ENCODE measurements at regions not wholly inside any gene's neighbourhood (a gene's known extent, or its start where the extent isn't known, plus 50 kb on each side); places are given as distances from the start of the nearest gene placed in this dataset.

DNA sequence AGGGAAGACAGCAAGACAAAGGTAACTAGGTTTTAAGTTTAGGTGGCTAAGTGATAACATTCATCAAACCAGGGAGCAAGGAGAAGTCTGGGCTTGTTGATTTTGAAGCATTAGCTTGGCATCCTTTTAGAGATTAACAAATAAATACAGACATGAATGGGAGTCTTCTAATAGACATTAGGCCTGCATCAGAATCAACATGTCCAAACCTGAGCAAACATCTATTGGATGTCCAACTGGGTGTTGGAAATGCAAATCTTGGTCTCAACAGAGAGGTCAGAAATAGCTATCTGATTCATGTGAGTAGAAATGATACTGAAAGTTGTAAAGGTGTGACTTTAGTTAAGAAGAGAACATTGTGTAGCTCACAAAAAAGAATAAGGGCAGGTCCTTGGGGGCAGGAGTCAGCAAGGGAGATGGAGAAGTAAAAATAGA is 85.5 kb upstream of the RND3 start:
- no peak for DNase-seq

DNA sequence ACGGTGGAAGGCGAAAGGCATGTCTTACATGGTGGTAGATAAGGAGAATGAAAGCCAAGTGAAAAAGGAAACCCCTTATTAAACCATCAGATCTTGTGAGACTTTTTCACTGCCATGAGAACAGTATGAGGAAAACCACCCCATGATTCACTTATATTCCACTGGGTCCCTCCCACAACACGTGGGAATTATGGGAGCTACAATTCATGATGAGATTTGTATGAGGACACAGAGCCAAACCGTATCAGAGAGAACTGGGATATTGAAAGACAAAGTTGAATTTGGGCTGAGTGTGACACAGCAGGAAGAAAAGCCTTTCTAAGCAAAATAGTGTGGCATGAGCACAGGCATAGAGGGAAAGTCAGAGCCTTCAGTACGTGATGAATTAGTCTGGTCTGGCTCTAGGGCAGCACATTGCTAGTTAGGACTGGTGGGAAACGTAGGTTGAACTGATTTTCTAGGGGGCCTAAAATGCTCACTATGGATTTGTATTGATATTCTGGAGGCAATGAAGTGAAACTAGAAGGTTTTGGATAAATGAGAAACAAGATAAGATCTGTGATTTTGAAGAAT is 84.8 kb upstream of the RND3 start:
- no peak for DNase-seq

DNA sequence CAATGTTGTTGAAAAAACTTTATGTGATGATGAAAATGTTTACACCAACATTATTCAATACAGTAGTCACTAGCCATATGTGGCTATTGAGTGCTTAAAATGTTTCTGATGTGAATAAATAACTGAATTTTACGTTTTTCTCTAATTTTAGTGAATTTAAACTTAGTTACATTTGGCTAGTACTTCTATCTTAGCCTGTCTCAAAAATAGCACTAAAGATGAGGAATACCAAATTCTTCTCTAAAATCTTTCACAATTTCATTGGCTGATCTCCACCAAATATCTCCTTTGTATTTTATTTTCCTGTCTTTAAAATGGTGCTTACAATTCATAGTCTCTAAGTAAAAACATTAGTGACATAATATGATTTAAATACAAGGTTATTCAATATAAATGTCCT is 83.7 kb upstream of the RND3 start:
- DNase-seq, result no peak

DNA sequence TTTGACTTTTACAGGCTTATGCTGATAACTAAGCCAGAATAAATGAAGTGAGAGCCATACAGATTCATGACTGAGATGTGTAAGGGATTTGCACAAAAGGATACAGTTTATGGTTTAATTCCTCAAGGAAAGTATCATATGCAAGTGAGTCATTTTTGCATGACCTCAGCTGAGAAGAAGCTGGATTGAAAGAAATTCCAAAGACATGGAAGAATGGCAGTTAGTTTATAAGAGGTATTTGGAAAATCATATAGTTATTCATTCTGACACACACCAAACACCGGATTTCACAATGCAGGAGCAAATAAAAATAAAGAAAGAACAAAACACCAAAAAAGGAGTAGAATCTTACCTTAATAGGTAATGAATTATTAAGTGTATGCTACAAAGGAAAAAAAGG is 83.2 kb upstream of the RND3 start:
- DNase-seq, result no peak

DNA sequence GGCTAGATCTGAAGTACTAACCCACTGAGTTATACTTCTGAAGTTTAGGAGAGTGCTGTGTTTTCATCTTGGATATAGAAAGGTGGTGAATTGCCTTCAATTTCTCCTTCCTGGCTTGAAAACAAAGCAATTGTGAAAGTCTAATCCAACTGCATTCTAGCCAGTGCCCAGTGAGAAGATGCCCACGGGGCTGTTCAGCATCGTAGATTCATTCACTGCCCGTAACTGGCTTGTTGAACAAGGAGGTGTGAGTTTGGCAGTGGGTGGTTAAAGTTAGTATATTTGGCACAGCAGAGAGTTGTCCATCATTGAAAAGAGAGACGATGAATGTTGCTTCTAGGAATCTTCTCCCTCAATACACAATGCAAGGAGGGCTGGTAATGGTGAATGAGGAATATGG is 82.3 kb upstream of the RND3 start:
- DNase-seq, result no peak

DNA sequence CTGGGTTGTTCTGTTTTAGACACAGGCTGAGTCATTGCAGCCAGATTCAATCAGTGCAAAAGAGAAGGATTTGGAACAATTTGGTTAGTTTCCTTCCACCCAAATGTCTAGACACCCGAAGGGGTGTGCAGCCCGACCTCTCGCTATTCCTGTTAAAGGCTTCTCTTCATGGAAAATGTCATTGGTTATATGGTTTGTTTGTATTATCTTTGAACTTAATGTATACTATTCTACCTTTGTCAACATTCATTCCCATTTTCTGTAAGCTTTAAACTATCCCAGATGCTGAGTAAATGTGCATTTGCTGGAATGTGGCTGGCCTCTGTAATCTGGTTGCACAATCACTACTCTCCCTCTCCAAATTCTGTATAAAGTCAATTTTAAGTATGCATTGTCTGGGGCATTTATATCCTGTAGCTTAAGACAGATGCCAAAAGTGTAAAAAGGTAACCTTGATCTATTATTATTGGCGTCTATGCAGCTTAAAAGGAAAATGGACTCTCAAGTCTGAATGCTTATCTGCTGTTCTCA is 80.4 kb upstream of the RND3 start:
- DNase-seq, result no peak

DNA sequence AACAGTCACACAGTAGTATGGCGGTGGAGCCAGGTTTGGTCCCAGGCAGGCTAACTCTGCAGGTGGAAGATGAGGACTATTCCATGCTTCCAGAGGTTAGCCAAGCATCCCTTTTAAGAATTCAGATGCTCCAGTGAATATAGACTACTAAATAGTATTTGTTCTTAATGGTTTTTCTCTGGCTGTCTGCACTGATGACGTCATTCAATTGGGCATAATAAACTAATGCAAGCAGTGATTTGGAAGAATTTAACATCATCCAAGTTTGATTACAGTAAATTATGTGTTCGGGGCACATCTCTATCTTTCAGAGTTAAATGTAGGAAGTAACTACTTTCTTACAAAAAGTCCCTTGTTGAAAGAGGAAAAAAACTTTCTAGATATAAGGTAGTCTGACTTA is 78.8 kb upstream of the RND3 start:
- DNase-seq, result no peak

DNA sequence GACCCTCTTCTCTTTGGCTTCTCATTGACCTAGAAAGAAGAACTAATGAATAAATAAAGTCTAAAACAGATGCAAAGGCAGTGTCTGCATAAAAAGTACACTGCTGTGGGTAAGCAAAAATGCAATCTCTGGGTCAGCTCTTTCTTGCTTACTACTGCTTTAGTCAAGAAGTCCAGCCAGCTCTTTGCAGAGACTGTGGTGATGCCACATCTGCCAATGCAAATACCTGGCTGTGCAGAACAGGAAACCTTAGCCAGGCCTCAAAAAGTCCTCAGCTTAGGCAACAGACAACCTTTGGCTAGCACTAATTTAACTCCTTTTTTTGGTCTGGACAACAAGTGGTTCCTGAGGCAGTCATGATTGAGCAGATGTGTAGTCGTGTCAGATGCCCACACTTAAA is 73.6 kb upstream of the RND3 start:
- DNase-seq, result no peak

DNA sequence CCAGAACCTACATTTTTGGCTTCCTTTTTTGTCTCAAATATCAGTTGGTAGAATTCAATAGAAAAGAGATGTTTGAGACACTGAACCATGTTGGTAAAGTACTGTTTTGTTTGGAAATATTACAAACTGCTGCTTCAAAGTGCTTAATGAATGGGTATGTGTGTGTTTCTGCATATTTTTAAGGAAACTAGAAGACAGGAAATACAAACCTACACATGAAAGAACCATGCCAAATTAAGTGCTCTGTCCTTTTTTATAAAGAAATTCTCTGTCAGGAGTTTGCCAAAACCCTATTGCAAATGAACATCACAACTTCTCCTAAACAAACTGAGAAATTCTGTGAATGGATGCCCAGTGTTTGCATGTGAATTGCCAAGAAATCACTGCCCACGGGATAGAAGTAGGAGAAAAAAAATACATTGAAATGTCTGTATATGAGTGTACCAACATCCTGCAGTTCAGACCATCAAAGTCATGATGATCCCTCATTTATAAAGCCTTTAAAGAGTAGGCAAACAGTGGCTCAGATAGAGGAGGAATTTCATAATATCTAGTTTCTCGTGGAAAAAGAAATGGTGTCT is 69.6 kb upstream of the RND3 start:
- DNase-seq, result no peak

DNA sequence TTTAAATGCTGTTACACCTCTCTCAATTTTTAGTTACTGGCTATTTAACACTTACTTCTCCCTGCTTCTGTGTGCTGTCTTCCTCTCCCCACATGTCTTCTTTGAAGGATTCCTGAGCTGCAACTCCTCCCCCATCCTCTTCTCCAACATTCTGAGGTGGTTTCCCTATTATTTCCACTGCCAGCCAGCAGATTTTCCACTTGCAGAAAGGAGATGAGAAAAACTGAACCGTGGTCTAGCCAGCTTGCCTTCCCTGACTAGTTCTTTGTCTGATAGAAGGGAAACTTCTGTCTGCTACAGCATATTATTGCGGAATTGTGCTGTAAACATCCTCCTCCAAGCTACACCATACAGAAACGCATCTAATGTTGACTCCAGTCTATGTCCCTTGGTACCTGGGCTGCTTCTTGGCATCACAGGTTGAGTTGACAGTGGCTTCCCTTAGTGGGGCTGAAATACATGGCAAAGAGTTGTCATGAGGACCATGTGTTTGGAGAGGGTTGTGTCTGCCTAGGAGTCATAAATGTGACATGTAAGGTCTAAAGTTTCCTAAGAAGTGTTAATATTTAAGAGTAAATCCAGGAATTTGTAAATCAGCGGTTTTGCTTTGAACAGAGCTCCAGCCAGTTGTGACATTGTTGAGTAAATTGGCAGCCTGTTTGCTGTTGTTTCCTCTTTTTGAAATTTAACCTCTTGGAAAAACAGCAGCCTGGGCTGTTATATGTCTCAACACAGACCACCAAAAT is 68.3 kb upstream of the RND3 start:
- DNase-seq, result no peak

DNA sequence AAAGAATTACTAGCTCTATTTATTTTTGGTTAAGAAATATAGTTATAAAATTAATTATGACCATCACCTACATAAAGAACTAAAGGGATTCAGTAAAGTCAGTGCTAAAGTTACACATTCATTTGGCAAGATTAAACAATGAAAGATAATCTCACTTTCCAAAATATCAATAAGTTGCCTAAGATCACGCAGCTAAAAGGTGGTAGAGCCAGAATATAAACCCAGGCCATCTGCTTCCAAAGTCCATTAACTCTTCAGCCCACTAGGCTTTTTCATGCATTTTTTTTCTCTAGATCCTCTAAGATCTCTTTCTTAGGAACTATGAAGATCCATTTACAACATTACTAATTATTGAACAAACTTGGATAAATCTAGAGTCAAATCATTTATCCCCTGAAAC is 66.6 kb upstream of the RND3 start:
- no peak for DNase-seq

DNA sequence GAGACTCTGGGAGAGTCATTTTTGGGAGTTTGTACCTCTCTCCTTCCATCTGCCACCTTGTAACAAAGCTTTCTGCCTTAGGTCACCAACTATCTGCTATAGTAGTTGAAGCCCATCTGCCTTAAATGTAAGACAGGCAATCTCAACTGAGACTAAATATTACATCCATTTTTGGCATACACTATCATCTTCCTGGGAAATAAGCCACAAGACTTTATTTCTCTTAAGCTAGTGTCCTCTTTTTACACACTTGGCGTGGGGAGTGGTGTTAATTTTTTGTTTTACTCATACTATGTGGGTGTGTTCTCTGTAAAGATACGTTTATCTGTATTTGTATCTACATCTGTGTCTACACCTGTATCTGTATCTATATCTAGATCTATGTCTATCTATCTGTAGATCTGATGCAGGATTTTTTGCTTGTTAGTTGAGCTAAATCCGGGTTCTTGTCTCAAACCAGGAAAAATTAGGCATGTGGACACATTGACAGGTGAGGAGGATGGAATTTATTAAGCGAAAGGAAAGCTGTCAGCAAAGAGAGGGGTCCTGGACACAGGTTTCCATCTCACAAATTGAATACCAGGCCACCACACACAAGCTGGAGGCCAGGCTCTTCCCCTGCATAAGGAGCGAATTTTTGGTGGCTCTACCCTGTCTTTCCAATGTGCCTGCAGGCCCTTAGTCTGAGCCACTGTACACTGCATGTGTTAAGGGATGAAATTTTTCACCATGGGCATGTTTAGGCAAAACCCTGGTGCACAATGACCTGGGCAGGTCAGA is 64.8 kb upstream of the RND3 start:
- no peak for DNase-seq

DNA sequence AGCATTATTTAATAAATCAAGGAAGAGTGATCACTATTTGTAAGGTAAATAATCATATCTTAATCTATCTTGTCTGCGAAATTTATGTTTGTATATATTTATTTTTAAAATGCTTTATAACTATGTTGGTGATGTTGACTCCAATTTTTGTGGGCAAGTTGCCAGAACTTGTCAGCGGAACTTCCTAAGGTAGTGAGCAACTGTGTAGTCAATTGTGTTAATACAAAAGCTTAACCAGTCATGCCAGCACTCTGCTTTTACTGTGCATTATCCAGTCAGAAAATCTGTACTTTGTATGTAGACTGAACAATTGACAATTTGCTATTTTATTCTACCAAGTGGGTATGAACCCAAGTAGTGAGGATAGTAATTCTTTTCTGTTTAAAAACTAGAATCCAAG is 61.9 kb upstream of the RND3 start:
- no peak for DNase-seq

DNA sequence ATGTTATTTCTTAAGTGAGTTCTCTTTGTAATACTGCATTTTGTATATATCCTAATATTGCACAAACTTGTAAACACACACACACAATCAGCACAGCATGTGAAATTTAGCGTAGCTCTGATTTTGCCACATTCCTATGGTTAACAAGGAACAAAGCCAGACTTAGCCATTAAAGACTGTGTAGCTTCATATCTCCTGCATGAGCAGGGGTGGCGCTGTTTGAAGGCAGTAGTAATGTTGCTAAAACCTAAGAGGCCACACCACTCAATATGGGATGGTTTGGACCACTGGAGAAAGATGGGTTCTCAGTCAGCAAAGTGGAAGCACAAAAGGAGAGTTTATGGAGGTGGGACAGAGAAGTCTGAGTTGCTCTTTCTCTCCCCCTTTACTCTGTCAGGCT is 61.1 kb upstream of the RND3 start:
- no peak for DNase-seq

DNA sequence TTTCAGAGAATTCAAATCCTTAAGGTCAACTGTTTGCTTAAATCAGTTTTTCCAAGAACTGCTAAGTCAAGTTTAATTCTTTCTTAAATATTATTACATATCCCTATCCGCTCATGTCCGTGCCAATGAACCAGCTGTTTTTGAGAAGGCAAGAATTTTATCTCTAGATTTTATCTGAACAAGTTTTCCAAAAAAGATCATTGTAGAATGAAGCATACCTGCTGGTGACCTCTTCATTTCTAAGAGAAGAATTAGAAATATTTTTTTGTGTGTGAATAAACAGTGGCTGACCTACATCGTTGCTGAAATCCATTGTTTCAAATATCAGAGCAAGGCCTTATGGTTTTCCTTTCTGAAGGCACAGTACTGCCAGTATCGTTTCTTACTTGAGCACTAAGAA is 58.4 kb upstream of the RND3 start:
- no peak for DNase-seq

DNA sequence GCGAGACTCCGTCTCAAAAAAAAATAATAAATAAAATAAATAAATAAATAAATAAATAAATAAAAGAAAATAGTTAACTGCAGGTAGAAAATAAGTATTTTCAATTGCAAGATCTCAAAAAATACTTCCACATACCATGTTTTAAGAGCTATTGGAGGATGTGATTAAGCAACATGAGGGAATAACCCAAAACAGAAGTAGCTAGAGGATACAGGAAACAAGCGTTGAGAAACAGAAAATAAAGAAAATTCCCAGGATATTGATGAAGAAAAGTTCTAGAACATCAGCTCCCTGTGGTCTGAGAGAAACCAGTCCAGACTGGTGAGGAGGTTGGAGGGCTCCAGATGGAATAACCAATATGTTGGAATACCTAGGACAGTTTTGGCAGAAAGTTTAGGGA is 57.3 kb upstream of the RND3 start:
- no peak for DNase-seq

DNA sequence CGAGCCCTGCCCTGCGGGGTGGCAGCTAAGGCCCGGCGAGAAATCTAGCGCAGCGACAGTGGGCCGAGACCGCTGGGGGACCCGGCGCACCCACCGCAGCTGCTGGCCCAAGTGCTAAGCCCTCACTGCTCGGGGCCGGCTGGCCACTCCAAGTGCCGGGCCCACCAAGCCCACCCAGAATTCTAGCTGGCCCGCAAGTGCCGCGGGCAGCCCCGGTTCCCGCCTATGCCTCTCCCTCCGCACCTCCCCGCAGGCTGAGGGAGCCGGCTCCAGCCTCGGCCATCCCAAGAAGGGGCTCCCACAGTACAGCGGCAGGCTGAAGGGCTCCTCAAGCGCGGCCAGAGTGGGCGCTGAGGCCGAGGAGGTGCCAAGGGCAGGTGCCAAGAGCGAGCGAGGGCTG is 55.2 kb upstream of the RND3 start:
- no peak for DNase-seq

DNA sequence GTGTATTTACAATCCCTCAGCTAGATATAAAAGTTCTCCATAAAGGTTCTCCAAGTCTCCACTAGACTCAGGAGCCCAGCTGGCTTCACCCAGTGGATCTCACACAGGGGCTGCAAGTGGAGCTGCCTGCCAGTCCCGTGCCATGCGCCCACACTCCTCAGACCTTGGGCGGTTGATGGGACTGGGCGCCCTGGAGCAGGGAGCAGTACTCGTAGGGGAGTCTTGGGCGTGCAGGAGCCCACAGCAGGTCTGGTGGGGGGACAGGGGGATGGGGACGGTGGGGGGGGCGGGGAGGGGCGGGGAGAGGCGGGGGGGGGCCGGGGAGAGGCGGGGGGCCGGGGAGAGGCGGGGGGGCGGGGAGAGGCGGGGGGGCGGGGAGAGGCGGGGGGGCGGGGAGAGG is 54.7 kb upstream of the RND3 start:
- no peak for DNase-seq

DNA sequence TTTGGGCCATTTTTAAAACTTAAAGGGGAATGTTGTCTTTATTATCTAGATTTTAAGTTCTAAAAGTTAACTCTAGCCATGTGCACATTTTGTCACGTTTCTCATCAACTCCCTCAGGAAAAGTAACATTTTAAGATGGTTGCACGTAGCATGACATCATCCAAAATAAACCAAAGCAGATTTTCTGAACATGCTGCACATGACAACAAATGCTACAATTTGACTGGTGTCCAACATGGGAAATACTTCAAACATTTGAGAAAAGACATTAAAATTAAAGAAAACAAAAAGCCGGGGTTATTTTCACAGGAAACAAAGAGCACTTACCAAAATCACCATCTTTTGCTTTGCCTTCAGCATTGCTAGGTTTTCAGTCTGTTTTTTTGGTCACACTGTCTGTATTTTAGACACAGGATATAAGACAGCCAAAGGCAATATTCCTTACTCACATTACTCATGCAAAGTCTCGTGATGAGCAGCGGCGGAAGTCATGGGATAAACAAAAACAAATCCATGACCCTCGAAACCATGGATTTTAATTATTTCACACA is 51.3 kb upstream of the RND3 start:
- DNase-seq, result no peak

Measured in activated gamma-delta T cell (primary cell).